22Rv1 (cell line): ENCODE measurements at regions not wholly inside any gene's neighbourhood (a gene's known extent, or its start where the extent isn't known, plus 50 kb on each side); places are given as distances from the start of the nearest gene placed in this dataset.
"Not testable (repeated sequence)": the region's sequence is repeated elsewhere in the genome, so short reads cannot be mapped to it uniquely, and the experiment has no call there.

Experiments used
- H3K27ac ChIP-seq: fragments of 450-650 bp; 2 replicates; pipeline ENCODE4 v1.5.1; 2017
- CTCF ChIP-seq: fragments of 450-650 bp; IDR thresholded peaks from 2 replicates; pipeline ENCODE4 v1.5.1; 2017; ENCODE audit warnings: mild to moderate bottlenecking
- ZFX ChIP-seq: fragments of 450-650 bp; IDR thresholded peaks from 2 replicates; pipeline ENCODE4 v1.6.1; 2017; ENCODE audit warnings: antibody characterized with exemption, borderline replicate concordance

DNA sequence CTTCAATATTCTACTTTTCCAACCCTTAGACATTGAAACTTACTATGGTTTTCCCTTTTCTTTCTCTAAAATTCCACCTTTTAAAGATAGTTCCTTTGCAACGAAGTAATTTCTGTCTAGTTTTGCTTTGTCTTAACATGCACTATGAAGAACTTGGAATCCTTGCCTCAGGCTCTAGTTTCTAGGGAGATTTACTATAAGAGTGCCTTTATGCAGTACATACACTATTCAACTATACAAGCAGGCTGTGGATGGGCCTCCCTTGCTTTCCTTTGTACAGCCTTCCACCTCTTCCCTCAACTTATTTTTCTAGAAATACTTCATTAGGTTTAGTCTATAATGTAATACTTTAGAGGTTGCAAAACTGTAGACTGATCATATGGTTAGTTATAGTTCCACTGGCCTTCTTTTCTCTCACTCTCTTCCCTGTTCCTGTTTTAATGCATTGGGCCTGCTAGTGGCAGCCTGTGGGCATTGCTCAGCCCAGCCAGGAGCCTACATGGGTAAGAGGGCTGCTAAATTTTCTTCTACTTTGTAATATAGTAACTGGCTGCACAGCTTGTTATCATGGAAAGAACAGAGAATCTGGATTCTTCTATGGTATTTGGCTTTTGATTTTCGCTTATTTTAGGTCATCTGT, 100.2 kb downstream of the C11orf87 start:
- no peak overlapping the region for H3K27ac ChIP-seq
- TF ChIP-seq ZFX (no peak), CTCF (no peak)

DNA sequence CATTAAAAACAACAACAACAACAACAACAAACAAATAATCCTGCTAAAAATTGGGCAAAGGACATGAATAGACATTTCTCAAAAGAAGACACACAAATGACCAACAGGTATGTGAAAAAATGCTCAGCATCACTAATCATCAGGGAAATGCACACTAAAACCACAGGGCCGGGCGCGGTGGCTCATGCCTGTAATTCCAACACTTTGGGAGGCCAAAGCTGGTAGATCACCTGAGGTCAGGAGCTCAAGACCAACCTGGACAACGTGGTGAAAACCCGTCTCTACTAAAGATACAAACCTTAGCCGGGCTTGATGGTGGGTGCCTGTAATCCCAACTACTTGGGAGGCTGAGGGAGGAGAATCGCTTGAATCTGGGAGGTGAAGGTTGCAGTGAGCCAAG, 103.6 kb downstream of the C11orf87 start:
- not testable (repeated sequence) for H3K27ac ChIP-seq

DNA sequence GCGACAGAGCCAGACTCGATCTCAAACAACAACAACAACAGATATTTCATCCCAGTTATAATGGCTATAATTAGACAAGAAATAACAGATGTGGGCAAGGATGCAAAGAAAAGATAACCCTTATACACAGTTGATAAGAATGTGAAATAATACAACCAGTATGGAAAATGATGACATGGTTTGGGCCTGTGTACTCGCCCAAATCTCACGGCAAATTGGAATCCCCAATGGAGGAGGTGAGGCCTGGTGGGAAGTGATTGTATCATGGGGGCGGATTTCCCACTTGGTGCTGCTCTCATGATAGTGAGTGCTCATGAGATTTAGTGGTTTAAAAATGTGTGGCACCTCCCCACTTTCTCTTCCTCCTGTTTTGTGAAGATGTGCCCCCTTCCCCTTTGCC, 104.1 kb downstream of the C11orf87 start:
- TF ChIP-seq ZFX: no peak
- TF ChIP-seq CTCF: no peak
- H3K27ac ChIP-seq: no peak overlapping the region

DNA sequence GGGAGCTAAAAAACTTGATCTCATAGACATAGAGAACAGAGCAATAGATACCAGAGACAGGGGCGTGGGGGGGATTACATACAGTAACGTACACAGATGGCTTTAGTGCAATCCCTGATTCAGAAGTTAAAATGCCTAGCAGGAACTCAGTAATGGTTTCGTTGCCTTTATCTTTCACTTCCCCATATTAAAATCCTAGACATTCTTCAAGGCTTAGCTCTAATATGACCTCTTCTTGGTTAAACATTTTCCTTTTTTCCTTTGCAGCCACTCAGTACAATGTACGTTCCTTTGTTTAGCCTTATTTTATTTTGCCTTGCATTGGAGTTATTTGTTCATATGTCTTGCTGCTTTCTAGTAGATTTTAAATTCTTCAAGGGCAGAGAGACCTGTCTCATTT, 104.9 kb downstream of the C11orf87 start:
- TF ChIP-seq CTCF (no peak), ZFX (no peak)
- H3K27ac ChIP-seq: no peak overlapping the region

DNA sequence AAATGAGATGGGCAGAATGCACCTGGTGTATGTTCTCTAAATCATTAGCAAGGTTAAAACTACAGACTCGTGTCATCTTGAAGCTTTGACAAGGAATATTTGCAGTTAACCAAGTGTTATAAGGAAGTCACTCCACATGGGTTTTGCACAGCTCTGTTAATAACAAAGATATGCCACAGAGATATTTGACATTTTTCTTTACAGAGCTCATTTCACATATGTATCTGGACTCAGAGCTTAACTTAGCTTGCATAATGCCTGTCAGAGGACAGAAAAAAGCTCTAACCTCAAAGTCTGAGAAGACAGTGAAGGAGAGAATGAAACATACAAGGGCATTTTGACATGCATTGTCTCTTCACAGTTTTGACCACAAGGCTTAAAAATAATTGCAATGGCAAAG, 105.5 kb downstream of the C11orf87 start:
- no peak for TF ChIP-seq CTCF
- TF ChIP-seq ZFX: no peak
- H3K27ac ChIP-seq: no peak overlapping the region

DNA sequence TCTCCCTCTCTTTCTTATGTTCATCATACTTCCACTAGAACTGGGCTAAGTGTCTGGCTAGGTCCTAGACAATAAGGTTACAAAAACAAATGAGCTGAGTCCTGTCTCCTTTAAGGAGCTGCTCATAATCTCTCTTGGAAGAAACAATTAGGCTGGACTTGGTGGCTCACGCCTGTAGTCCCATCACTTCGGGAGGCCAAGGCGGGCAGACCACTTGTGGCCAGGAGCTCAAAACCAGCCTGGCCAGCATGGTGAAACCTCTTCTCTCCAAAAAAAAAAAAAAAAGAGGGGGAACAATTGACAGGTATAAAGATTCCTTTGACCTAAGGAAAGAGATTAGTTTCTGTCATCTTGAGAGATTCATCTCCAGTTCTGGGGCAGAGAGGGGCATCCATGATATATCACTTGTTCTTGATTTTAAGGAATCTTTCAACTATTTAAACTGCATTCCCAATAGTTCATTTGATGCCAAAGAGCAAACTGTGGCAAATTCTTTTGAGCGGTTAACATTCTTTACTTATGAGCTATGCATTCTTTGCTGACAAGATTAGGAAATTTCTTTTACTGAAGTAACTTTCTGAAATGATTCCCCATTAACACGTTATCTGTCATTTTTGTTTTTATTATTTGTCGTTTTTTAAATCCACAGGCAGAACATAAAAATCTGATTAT, 125.5 kb downstream of the C11orf87 start:
- no peak for TF ChIP-seq CTCF
- TF ChIP-seq ZFX: no peak
- no peak overlapping the region for H3K27ac ChIP-seq

- TF ChIP-seq ZFX (no peak), CTCF (no peak)
- H3K27ac ChIP-seq: no peak overlapping the region
Observed at GRCh38 chr11:109552376-109552775, 130.4 kb downstream of the C11orf87 start.

GRCh38 chr11:109553284-109553683, 131.3 kb downstream of the C11orf87 start:
- no peak overlapping the region for H3K27ac ChIP-seq
- TF ChIP-seq CTCF (no peak), ZFX (no peak)
